ENCODE measurements at regions not wholly inside any gene's neighbourhood (a gene's known extent, or its start where the extent isn't known, plus 50 kb on each side); places are given as distances from the start of the nearest gene placed in this dataset.

- TF ChIP-seq CTCF (IDR thresholded peaks at IDR 0.05) (no peak), POLR2A (IDR thresholded peaks at IDR 0.05) (no peak), POLR2AphosphoS5 (IDR thresholded peaks at IDR 0.05) (no peak)
These were observed 357.4 kb downstream of the SEC14L1 start for GRCh38 chr17:77498091-77498741.

Measured in upper lobe of left lung (tissue), 4 donors.